BE2C (cell line): ENCODE measurements at regions not wholly inside any gene's neighbourhood (a gene's known extent, or its start where the extent isn't known, plus 50 kb on each side); places are given as distances from the start of the nearest gene placed in this dataset.
"Not testable (repeated sequence)": the region's sequence is repeated elsewhere in the genome, so short reads cannot be mapped to it uniquely, and the experiment has no call there.

Experiments used
- DNase-seq: peaks from one replicate; pipeline ENCODE4 v3.0.0-alpha.2; 2020
- H3K27me3 ChIP-seq: fragments of 250-450 bp; sonication (Bioruptor Pico); 2 replicates; pipeline ENCODE4 v1.5.1; 2020; ENCODE audit warnings: mild to moderate bottlenecking
- H3K36me3 ChIP-seq: fragments of 250-450 bp; sonication (Bioruptor Pico); 2 replicates; pipeline ENCODE4 v1.5.1; 2020; ENCODE audit warnings: mild to moderate bottlenecking
- H3K4me1 ChIP-seq: fragments of 250-450 bp; sonication (Bioruptor Pico); 2 replicates; pipeline ENCODE4 v1.5.1; 2020
- H3K4me3 ChIP-seq: 2 replicates; pipeline ENCODE4 v1.5.1; 2011; ENCODE audit warnings: low read depth, low read length
- H3K9me3 ChIP-seq: fragments of 250-450 bp; sonication (Bioruptor Pico); 2 replicates; pipeline ENCODE4 v1.5.1; 2020
- TF ChIP-seq, protein P1 (sequence below): IDR thresholded peaks from 2 replicates; pipeline ENCODE4 v1.5.1; 2012; ENCODE audit warnings: mild to moderate bottlenecking, low read depth, low read length

DNA sequence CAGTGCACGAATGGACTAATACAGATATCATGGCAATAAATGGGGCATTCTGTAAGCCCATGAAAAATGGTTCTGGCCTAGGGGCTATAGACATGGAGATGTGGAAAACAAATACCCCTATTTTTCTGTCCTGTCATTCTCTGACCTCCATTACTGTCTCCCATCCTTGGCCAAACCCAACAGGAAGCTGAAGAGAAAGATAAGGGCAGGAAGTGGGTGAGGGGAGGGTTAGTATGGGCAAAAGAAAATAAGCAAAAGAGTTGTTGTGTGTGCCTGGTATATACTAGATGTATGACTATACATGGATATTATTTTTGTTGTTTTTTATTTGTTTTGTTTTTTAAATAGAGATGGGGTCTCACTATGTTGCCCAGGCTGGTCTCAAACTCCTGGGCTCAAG lies 339.3 kb downstream of the PCNX1 start:
- TF ChIP-seq, protein P1, sequence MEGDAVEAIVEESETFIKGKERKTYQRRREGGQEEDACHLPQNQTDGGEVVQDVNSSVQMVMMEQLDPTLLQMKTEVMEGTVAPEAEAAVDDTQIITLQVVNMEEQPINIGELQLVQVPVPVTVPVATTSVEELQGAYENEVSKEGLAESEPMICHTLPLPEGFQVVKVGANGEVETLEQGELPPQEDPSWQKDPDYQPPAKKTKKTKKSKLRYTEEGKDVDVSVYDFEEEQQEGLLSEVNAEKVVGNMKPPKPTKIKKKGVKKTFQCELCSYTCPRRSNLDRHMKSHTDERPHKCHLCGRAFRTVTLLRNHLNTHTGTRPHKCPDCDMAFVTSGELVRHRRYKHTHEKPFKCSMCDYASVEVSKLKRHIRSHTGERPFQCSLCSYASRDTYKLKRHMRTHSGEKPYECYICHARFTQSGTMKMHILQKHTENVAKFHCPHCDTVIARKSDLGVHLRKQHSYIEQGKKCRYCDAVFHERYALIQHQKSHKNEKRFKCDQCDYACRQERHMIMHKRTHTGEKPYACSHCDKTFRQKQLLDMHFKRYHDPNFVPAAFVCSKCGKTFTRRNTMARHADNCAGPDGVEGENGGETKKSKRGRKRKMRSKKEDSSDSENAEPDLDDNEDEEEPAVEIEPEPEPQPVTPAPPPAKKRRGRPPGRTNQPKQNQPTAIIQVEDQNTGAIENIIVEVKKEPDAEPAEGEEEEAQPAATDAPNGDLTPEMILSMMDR = no peak
- H3K36me3 ChIP-seq = no peaks in the 10 kb centered on the region
- H3K9me3 ChIP-seq = no peaks in the 10 kb centered on the region
- H3K27me3 ChIP-seq = no peaks in the 10 kb centered on the region
- no peak overlapping the region for H3K4me3 ChIP-seq
- DNase-seq = no peak
- H3K4me1 ChIP-seq = peaks cover 13% of the 10 kb centered on the region

DNA sequence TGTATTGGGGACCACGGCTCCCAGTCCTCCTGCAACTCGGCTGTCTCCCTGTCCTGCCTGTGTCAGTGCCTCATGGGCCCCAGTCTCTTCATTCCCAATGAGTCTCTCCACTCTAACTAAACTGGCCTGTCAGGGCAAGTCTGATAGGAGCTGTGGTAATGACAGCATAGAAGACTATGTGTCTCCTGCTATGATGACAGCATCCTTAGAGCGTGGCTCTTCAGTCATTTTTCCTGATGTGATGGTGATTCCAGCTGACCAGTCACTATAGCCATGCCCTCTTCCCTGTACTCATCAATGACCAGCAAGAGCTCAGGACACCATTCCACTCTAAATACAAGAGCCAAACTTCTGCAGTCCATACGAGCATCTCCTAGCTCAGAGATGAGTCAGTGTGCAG lies 339.8 kb downstream of the PCNX1 start:
- no peaks in the 10 kb centered on the region for H3K27me3 ChIP-seq
- DNase-seq = no peak
- no peak overlapping the region for H3K4me3 ChIP-seq

DNA sequence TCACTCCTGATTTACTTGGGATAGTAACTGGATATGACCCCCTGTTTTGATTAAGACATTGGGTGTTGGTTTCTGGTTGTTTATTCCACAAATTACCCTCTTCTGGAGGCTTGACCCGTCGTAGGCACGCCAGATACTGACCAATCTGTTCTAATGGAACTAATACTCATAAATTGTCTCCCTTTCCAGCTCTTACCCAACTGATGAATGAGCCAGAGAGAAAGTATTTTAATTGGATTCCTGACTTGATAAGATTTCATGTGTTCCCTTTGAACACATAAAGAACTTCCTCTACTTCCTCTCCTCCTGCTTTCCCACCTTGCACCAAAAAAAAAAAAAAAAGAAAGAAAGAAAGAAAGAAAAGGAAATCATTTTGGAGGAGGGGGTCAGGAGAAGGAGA lies 340.9 kb downstream of the PCNX1 start:
- Histone ChIP-seq H3K4me1 (no peaks in the 10 kb centered on the region), H3K27me3 (no peaks in the 10 kb centered on the region), H3K9me3 (no peaks in the 10 kb centered on the region), H3K36me3 (no peaks in the 10 kb centered on the region), H3K4me3 (no peak overlapping the region)
- TF ChIP-seq, protein P1 = no peak
- DNase-seq = no peak

More for the DNA sequence above, 339.8 kb downstream of the PCNX1 start:
- peaks cover 8% of the 10 kb centered on the region for H3K4me1 ChIP-seq
- H3K9me3 ChIP-seq = no peaks in the 10 kb centered on the region
- H3K36me3 ChIP-seq = no peaks in the 10 kb centered on the region
- TF ChIP-seq, protein P1 = no peak

DNA sequence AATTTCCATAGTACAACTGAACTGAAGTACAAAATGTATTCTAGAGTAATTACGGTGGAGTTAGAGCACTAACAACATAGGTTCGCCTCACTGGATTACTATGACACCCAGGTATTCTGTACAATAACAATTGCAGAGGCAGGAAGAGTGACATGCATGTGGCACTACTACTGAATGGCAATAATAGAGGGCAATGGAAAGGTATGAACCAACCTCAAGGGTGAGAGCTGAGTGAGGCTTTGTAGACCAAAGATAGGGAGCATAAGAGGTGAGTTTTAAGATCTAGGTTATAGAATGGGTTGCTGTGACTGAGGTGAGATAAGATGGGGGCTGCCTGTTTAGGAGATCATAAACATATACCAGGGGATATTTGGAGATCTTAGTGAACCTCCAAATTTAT lies 343.1 kb downstream of the PCNX1 start:
- no peaks in the 10 kb centered on the region for H3K4me1 ChIP-seq
- H3K27me3 ChIP-seq = no peaks in the 10 kb centered on the region
- no peaks in the 10 kb centered on the region for H3K9me3 ChIP-seq
- TF ChIP-seq, protein P1 = no peak
- H3K4me3 ChIP-seq = no peak overlapping the region
- DNase-seq = no peak
- H3K36me3 ChIP-seq = no peaks in the 10 kb centered on the region

DNA sequence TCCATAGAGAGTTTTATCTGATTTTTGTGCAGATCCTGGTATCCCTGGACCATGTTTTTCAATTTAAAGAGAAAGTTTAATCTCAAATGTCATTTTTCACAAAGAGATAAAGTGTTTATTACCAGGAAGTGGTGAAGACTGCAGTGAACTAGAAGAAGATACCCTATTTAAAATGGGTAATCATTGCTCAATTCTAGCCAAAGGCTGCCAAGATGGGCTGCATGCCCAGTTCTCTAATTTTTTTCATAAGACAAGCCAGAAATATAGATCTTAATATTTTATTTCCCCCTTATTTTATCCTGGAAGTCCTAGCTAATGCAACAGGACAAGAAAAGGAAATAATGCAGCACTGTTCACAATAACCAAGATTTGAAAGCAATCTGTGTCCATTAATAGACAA lies 343.5 kb downstream of the PCNX1 start:
- Histone ChIP-seq H3K4me3 (no peak overlapping the region), H3K9me3 (no peaks in the 10 kb centered on the region), H3K36me3 (no peaks in the 10 kb centered on the region), H3K4me1 (no peaks in the 10 kb centered on the region), H3K27me3 (no peaks in the 10 kb centered on the region)
- TF ChIP-seq, protein P1 = no peak
- DNase-seq = no peak

DNA sequence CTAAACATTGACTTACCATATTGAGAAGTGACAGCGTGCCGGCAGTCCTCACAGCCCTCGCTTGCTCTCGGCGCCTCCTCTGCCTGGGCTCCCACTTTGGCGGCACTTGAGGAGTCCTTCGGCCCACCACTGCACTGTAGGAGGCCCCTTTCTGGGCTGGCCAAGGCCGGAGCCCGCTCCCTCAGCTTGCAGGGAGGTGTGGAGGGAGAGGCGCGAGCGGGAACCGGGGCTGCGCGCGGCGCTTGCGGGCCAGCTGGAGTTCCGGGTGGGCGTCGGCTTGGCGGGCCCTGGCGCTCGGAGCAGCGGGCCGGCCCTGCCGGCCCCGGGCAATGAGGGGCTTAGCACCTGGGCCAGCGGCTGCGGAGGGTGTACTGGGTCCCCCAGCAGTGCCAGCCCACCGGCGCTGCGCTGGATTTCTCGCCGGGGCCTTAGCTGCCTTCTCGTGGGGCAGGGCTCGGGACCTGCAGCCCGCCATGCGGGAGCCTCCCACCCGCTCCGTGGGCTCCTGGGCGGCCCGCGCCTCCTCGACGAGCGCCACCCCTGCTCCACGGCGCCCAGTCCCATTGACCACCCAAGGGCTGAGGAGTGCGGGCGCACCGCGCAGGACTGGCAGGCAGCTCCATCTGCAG lies 346.9 kb downstream of the PCNX1 start:
- DNase-seq, H3K9me3 ChIP-seq, H3K4me1 ChIP-seq, H3K4me3 ChIP-seq, H3K27me3 ChIP-seq, H3K36me3 ChIP-seq: not testable (repeated sequence)

DNA sequence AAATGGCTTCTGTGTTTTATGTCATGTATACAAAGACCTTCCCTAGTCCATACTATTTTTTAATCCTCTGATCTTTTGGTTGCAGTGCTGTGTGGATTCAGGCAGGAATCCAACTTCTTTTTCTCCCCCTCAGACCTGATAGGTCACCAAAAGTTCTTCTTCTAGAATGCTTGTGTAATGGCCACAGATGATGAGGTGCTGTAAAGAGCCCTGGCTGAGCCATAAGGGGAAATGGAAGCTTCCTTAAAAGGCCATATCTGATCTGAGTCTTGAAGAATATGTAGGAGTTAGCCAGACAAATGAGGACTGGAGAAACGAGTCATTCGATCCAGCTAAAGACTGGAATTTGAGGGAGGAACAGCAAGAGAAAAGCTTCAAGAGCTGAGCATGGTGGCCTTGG lies 353.9 kb downstream of the PCNX1 start:
- DNase-seq = no peak
- Histone ChIP-seq H3K4me3 (no peak overlapping the region), H3K27me3 (no peaks in the 10 kb centered on the region), H3K4me1 (no peaks in the 10 kb centered on the region), H3K36me3 (no peaks in the 10 kb centered on the region), H3K9me3 (no peaks in the 10 kb centered on the region)
- TF ChIP-seq, protein P1 = no peak
